ENCODE measurements at regions not wholly inside any gene's neighbourhood (a gene's known extent, or its start where the extent isn't known, plus 50 kb on each side); places are given as distances from the start of the nearest gene placed in this dataset.

GRCh38 chr12:61137677-61138414 is 1122.4 kb upstream of the USP15 start:
- POLR2A ChIA-PET: no interaction called here
- DNase-seq (ENCODE audit: extremely low spot score): no peak
- TF ChIP-seq TARDBP (IDR thresholded peaks at IDR 0.05) (no peak), ZNF384 (IDR thresholded peaks at IDR 0.05) (no peak), PKNOX1 (IDR thresholded peaks at IDR 0.05) (no peak), ARNT (IDR thresholded peaks at IDR 0.05) (no peak), NFRKB (IDR thresholded peaks at IDR 0.05) (no peak), LEF1 (IDR thresholded peaks at IDR 0.05; ENCODE audit: borderline replicate concordance) (no peak), FOXK2 (IDR thresholded peaks at IDR 0.05) (no peak), L3MBTL2 (conservative IDR thresholded peaks at IDR 0.05) (no peak), ELF4 (IDR thresholded peaks at IDR 0.05) (no peak), FOXM1 (IDR thresholded peaks at IDR 0.05; ENCODE audit: borderline replicate concordance) (no peak), SUZ12 (IDR thresholded peaks at IDR 0.05) (no peak)
- CTCF ChIA-PET: no interaction called here

DNA sequence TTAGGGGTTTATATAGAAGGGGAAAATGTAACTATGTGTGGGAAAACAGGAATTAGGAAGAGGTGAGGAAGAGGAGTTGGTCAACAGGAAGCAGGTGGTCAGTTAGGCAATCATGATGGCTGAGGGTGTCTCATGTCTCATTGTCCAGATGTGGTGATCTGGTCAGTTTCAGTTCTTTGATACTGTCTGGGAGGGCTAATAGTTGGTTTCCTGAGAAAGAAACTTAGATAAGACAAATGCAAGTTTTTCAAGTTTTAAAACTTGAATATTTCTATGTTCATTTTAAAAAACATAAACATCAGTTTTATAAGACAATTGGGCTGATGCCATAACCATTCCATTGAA is 1121.8 kb upstream of the USP15 start:
- TF ChIP-seq FOXK2 (IDR thresholded peaks at IDR 0.05) (no peak), LEF1 (IDR thresholded peaks at IDR 0.05; ENCODE audit: borderline replicate concordance) (no peak)
- ChIA-PET POLR2A (no interaction called here), CTCF (no interaction called here)
- DNase-seq (ENCODE audit: extremely low spot score): no peak

GRCh38 chr12:61161961-61162360 is 1098.2 kb upstream of the USP15 start:
- POLR2A ChIA-PET: no interaction called here
- no peak for DNase-seq (ENCODE audit: extremely low spot score)
- CTCF ChIA-PET: interaction anchor here (0.8 kb wide), 1 partner anchor 13 kb away, joined by 3 read pairs; no protein-coding TSS in a partner anchor
- no peak for TF ChIP-seq FOXK2 (IDR thresholded peaks at IDR 0.05)
- TF ChIP-seq L3MBTL2 (conservative IDR thresholded peaks at IDR 0.05): no peak
- no peak for TF ChIP-seq SUZ12 (IDR thresholded peaks at IDR 0.05)
- TF ChIP-seq HDGF (IDR thresholded peaks at IDR 0.05; ENCODE audit: borderline replicate concordance): no peak
- TF ChIP-seq ARNT (IDR thresholded peaks at IDR 0.05): no peak
- TF ChIP-seq TARDBP (IDR thresholded peaks at IDR 0.05): no peak
- no peak for TF ChIP-seq ELF4 (IDR thresholded peaks at IDR 0.05)
- TF ChIP-seq NFRKB (IDR thresholded peaks at IDR 0.05): no peak
- TF ChIP-seq PKNOX1 (IDR thresholded peaks at IDR 0.05): no peak
- no peak for TF ChIP-seq FOXM1 (IDR thresholded peaks at IDR 0.05; ENCODE audit: borderline replicate concordance)
- no peak for TF ChIP-seq ZNF384 (IDR thresholded peaks at IDR 0.05)
- TF ChIP-seq SP1 (IDR thresholded peaks at IDR 0.05): no peak
- TF ChIP-seq BHLHE40 (IDR thresholded peaks at IDR 0.05; ENCODE audit: borderline replicate concordance): no peak
- TF ChIP-seq FOXA1 (IDR thresholded peaks at IDR 0.05): no peak
- no peak for TF ChIP-seq CTBP1 (IDR thresholded peaks at IDR 0.05; ENCODE audit: borderline replicate concordance)
- no peak for TF ChIP-seq LEF1 (IDR thresholded peaks at IDR 0.05; ENCODE audit: borderline replicate concordance)

GRCh38 chr12:61188801-61189595 is 1071.2 kb upstream of the USP15 start:
- POLR2A ChIA-PET: no interaction called here
- CTCF ChIA-PET: no interaction called here
- TF ChIP-seq ZNF384 (IDR thresholded peaks at IDR 0.05) (no peak), FOXK2 (IDR thresholded peaks at IDR 0.05) (no peak), SP1 (IDR thresholded peaks at IDR 0.05) (no peak), HDGF (IDR thresholded peaks at IDR 0.05; ENCODE audit: borderline replicate concordance) (no peak), L3MBTL2 (conservative IDR thresholded peaks at IDR 0.05) (no peak), SUZ12 (IDR thresholded peaks at IDR 0.05) (no peak)
- DNase-seq (ENCODE audit: extremely low spot score): no peak

GRCh38 chr12:61213646-61214045 is 1046.6 kb upstream of the USP15 start:
- ChIA-PET POLR2A (no interaction called here), CTCF (no interaction called here)
- DNase-seq (ENCODE audit: extremely low spot score): no peak
- no peak for TF ChIP-seq CTBP1 (IDR thresholded peaks at IDR 0.05; ENCODE audit: borderline replicate concordance)
- no peak for TF ChIP-seq FOXM1 (IDR thresholded peaks at IDR 0.05; ENCODE audit: borderline replicate concordance)
- no peak for TF ChIP-seq FOXA1 (IDR thresholded peaks at IDR 0.05)
- TF ChIP-seq NFRKB (IDR thresholded peaks at IDR 0.05): no peak
- no peak for TF ChIP-seq ARNT (IDR thresholded peaks at IDR 0.05)
- no peak for TF ChIP-seq LEF1 (IDR thresholded peaks at IDR 0.05; ENCODE audit: borderline replicate concordance)
- no peak for TF ChIP-seq TARDBP (IDR thresholded peaks at IDR 0.05)
- TF ChIP-seq HDGF (IDR thresholded peaks at IDR 0.05; ENCODE audit: borderline replicate concordance): no peak
- TF ChIP-seq ZNF384 (IDR thresholded peaks at IDR 0.05): no peak
- TF ChIP-seq FOXK2 (IDR thresholded peaks at IDR 0.05): no peak
- no peak for TF ChIP-seq SP1 (IDR thresholded peaks at IDR 0.05)
- TF ChIP-seq BHLHE40 (IDR thresholded peaks at IDR 0.05; ENCODE audit: borderline replicate concordance): no peak
- no peak for TF ChIP-seq SUZ12 (IDR thresholded peaks at IDR 0.05)
- no peak for TF ChIP-seq L3MBTL2 (conservative IDR thresholded peaks at IDR 0.05)
- TF ChIP-seq ELF4 (IDR thresholded peaks at IDR 0.05): no peak
- TF ChIP-seq PKNOX1 (IDR thresholded peaks at IDR 0.05): no peak

DNA sequence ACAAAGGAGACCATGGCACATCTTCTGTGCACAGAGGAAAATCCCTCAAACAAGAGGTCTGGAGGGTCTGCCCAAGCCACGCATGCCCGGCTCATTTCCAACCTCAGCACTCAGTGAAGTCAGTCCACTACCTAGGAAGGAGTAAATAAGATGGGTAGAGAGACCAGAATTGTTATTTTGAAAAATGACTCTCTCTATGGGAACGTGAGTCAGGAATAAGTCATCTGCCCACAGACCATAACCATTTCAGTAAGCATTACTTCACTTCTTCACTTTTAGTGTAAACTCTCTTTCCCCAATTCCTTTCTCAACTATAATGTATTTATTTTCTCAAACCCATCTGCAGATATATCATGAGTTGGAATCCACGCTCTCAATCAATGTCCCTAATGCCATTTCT is 1039.9 kb upstream of the USP15 start:
- POLR2A ChIA-PET: no interaction called here
- CTCF ChIA-PET: no interaction called here
- DNase-seq (ENCODE audit: extremely low spot score): no peak
- TF ChIP-seq BHLHE40 (IDR thresholded peaks at IDR 0.05; ENCODE audit: borderline replicate concordance): no peak
- no peak for TF ChIP-seq ELF4 (IDR thresholded peaks at IDR 0.05)
- TF ChIP-seq SUZ12 (IDR thresholded peaks at IDR 0.05): no peak

Data from HEK293T (cell line).